Fibroblast of skin of right quadriceps (primary cell): ENCODE measurements at regions not wholly inside any gene's neighbourhood (a gene's known extent, or its start where the extent isn't known, plus 50 kb on each side); places are given as distances from the start of the nearest gene placed in this dataset.

Experiments used
- DNase-seq: peaks from one replicate; pipeline ENCODE4 v3.0.0-alpha.2; 2013

- no peak for DNase-seq
Observed at GRCh38 chr13:62088165-62088564, 672.5 kb upstream of the PCDH20 start.

GRCh38 chr13:62087124-62087523 lies 671.5 kb upstream of the PCDH20 start:
- no peak for DNase-seq

GRCh38 chr13:62085337-62086229 lies 669.9 kb upstream of the PCDH20 start:
- no peak for DNase-seq

GRCh38 chr13:62084728-62085127 lies 669.1 kb upstream of the PCDH20 start:
- DNase-seq, result no peak

DNA sequence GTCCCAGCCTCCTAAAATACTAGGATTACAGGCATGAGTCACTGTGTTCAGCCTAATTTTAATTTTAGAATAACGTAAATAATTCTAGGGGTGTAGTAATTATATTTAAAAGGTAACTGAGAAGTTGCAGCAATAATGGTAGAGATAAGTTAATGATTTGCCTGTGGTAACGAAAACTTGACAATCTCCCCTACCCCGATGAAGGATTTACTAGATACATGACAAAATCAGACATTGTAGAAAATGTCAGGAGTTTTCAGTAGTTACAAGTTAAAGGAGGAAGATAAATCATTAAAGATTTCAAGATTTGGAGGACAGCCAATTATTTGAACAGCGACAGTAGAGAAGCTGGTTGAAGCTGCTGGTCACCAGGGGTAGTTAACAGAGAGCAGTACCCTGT lies 652.2 kb upstream of the PCDH20 start:
- DNase-seq, result no peak

- DNase-seq, result no peak
Observed at GRCh38 chr13:62065016-62065415, 649.4 kb upstream of the PCDH20 start.

- DNase-seq, result no peak
Observed at GRCh38 chr13:62061751-62062150, 646.1 kb upstream of the PCDH20 start.

GRCh38 chr13:62060570-62060969 lies 644.9 kb upstream of the PCDH20 start:
- no peak for DNase-seq

DNA sequence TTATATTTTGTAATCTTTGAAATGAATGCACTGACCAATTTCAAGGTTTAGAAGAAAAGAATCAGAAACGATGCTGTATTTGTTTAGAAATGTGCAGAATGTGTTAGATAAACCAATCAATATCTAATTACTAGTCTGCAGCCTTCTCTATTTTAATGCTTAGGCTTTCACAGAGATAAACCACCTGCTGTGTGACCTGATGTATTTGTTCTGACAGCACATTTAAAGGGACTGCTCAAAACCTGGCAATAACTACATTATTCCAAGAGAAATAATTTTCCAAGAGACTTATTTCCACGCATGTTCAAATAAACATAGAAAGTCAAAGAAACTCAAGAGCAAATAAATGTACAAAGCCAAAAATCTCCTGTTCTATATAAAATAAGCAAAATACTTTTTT lies 641.6 kb upstream of the PCDH20 start:
- DNase-seq, result no peak

DNA sequence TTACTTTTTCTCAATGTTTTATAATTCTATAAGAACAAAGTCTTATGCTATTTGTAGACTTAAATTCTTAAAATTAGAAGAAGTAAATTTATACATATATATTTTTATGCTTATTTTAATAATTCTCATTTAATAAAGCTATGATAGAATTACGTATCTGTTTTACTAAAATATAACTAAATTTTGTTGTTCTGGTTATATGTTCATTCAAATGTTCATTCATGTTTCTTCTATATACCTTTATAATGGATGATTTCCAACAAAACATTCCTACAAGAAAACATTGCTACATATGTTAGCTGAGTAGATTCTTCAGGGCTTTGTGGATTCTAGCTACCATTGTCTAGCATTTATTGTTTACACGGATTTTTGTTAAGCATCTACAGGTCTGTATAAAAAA lies 634.3 kb upstream of the PCDH20 start:
- no peak for DNase-seq

DNA sequence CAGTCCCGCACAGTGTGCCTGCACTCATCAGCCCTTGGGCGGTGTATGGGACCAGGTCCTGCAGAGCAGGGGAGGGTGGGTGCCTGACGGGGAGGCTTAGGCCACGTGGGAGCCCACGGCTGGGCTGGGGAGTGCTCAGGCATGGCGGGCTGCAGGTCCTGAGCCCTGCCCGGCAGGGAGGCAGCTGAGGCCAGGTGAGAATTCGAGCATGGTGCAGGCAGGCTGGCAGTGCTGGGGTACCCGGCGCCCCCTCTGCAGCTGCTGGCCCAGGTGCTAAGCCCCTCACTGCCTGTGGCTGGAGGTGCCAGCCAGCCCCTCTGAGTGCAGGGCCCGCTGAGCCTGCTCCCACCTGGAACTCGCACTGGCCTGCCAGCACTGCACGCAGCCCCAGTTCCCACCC lies 630.9 kb upstream of the PCDH20 start:
- DNase-seq, result no peak

DNA sequence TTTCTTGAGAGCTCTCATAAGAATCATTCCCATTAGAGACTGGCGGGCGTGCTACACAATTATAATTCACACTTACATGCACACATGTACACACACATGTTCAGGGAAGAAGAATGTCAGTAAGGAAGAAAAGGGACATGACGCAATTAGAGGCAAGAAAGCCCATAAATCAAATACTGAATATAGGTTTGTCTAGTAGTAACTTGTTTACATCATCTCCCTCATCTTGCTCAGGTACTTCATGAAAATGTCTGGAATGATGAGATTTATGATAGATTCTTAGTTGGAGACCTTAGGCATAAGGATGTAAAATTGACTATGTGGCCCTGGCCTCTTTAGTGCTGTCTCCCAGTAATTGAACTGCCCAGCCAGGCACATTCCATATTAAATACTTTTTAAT lies 628.0 kb upstream of the PCDH20 start:
- no peak for DNase-seq

GRCh38 chr13:62040806-62041205 lies 625.2 kb upstream of the PCDH20 start:
- no peak for DNase-seq

GRCh38 chr13:62040078-62040477 lies 624.4 kb upstream of the PCDH20 start:
- no peak for DNase-seq

DNA sequence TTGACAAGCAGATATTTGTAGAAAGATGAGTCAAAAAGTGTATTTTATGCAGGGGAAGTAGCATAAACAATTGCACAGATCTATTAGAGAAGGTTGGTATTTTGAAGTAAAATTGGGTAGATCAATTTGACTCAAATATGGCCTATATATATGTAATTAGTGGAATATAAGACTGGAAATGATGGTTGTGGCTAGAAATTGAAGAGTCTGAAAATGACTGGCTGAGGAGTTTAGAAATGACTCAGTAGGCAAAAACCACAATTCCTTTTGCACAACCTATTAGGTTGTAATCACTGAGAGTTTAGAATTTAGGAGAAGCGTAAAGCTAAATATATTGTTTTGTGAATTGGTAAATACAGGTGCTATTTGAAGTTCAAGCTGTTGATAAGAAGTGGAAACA lies 622.6 kb upstream of the PCDH20 start:
- no peak for DNase-seq

DNA sequence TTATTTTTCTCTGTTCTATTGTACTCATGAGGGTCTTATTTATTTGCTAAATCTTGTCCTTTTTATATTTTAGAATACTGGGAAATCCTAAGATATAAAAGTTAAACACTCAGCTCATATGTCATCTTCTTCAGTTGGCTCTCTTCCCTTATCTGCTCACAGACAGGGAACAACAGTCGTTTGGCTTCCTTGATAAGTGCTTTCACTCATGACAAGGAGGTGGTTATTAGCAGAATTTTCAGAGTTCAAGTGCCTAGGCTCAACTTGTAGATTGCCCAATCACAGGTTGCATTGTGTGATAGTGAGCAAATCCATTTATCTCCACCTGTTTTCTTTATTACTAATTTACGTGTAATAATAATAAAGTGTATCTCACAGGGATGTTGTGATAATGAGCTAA lies 620.3 kb upstream of the PCDH20 start:
- no peak for DNase-seq

- no peak for DNase-seq
Observed at GRCh38 chr13:62033934-62034333, 618.3 kb upstream of the PCDH20 start.

- DNase-seq, result no peak
Observed at GRCh38 chr13:62022369-62022768, 606.7 kb upstream of the PCDH20 start.

DNA sequence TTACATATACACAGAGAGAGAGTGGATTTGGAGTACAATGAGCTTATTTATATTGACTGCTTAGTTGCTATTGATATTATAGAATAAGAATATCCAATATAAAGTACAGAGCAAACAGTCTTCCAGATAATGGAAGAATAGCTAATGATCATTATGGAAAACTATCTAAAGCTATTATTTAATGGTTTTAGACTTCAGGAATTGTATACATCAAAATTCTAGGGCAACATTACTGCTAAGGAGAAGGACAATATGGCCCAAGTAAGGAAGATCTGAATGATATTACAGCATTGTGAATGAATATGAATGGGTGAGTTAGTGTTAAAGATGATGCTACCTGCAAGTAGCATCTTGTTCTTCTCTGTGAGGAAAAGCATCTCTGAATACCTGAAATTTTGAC lies 604.2 kb upstream of the PCDH20 start:
- no peak for DNase-seq

DNA sequence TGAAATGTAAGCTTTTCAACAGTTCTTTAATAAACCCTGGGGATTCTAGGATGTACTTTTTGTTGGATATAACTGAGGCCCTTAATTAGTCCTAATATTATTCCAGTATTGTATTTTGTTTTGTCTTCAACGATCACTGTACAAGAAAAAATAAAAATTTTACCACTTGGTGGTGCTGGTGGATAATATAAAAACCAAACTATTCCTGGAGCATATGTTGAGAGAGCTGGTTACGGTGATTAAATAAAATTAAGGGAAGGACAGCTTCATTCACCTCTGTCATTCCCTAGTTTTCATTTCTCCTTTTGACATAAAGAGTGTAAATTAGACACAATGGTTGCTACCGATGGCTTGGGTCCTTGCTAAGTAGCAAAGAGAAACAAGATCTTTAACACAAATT lies 598.6 kb upstream of the PCDH20 start:
- no peak for DNase-seq

DNA sequence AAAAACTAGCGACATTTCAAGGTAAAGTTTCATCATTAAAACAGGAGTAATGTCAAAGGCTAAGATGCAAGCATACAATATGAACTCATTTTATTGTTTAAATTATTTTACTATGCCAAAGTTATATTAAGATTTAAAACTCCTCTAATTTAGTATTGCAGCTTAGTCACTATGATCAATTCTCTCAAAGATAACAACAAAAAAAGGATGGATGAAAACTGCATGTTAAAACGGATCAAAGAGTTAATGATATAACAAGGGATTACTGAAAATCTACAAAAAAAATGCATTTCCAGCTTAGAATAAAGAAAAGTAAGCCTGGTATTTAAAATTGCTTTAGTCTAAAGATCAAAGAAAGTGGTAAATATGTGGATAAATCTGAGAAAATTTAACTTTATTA lies 587.8 kb upstream of the PCDH20 start:
- no peak for DNase-seq

- DNase-seq, result no peak
Observed at GRCh38 chr13:61994174-61994573, 578.5 kb upstream of the PCDH20 start.

DNA sequence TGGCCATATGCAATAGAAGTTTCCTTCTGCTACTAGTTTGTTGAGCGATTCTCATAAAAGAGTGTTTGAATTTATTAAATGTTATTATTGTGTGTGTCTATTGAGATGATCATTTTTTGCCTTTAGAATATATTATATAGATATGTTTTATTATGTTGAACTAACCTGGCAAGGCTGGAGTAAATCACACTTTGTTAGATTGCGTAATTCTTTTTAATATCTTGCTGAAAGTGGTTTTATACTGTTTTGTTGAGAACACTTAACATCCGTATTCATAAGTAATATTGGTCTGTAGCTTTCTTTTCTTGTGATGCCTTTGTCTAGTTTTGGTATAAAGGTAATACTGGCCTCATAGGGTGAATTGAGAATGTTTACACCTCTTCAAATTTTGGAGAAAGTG lies 574.3 kb upstream of the PCDH20 start:
- no peak for DNase-seq

DNA sequence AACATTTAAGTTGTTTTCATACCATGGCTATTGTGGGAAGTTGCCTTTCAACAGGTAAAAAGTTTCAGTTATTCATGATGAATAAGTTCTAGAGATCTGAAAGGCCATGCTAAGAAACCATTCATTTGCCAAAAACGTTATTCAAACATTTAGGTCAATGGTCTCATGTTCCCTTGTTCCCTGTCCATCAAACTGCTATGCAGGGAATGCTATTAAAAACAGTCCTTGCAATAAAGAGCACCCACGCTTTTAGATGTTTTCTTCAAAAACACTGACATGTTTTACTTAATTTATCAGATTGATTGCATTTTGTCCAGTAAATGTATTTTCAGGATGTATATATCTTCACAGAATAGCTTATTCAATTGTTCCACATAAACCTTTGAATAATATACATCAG lies 573.2 kb upstream of the PCDH20 start:
- DNase-seq, result no peak

- no peak for DNase-seq
Observed at GRCh38 chr13:61975001-61975400, 559.4 kb upstream of the PCDH20 start.
